HG03159 (cell line): ENCODE measurements at regions not wholly inside any gene's neighbourhood (a gene's known extent, or its start where the extent isn't known, plus 50 kb on each side); places are given as distances from the start of the nearest gene placed in this dataset.

Experiments used
- ATAC-seq: cut with Tn5 transposase; IDR thresholded peaks from one replicate; pipeline ENCODE4 v1.9.1; 2021; ENCODE audit warnings: mild to moderate bottlenecking, moderate library complexity; ENCODE audit not compliant: unreplicated experiment

DNA sequence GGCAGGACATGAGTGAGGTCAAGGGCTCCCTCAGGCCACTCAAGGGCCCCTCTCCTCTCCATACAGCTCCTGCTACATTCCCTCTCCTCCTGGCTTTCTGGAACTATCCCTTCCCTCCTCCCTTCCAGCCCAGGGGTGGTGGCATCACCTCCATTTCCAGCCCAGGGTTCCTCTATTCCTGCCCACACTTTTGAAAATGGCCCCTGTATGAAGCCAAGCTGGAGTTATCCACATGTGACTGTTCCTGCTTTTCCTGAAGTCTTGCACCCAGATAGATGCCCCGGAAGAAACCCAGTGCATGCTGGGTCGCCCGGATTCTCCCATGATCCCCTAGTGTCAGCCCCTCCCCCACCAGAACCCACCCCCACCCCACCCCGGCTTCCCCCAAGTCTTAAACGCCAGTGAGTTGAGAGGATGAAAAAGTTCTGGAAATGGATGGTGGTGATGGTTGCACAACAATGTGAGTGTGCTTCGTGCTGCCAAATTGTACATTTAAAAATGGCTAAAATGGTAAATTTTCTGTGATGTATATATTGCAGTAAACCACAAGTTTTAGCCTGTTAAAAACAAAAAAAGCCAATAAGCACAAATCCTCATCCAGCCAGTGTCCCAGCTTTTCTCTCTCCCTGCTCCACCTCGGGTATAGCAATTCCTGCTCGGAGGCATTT lies 136.9 kb downstream of the SCARB1 start:
- no peak for ATAC-seq

DNA sequence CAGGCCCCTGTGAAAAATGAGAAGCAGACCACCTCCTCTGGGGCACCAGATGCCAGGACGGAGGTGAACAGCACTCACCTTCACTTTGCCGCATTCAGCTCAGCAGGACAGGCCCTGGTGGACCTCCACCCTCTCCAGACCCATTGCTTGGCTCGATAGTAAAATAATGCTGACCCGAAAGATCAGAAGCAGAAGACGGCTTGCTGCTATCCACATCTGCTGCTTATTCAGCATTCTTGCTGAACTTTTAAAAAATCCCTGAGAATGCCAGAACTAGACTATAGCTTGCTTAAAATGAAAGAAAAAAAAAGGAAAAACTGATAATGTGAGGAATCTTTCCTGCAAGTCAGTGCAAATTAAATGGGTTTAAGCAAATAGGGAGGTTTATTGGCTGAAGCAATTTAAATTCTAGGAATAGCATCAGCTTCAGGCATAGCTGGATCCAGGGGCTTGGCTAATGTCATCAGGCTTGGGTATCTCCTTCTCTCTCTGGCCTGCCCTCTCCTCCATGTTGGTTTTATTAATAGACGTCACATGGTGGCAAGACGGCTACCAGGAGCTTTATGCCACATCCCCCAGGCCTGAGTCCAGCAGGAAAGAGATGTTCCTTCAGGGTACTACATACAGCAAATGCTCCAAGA lies 137.9 kb downstream of the SCARB1 start:
- ATAC-seq: no peak

DNA sequence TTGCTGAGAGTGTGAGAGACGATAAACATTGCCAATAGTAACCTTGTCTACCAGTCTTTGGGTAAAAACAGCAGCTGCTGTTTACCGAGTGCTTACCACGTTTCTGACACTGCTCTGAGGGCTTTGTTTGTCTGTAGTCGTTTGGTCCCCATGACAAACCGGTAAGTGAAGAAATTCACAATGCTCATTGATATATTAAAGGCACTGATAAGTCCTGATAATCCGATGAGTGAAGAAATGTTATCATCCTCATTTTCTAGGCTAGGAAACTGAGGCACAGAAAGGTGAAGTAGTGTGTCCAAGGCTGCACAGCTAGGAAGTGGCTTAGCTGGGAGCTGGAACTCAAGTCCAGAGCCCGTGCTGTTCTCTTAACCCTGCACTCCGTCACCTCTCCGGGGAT lies 138.6 kb downstream of the SCARB1 start:
- no peak for ATAC-seq

DNA sequence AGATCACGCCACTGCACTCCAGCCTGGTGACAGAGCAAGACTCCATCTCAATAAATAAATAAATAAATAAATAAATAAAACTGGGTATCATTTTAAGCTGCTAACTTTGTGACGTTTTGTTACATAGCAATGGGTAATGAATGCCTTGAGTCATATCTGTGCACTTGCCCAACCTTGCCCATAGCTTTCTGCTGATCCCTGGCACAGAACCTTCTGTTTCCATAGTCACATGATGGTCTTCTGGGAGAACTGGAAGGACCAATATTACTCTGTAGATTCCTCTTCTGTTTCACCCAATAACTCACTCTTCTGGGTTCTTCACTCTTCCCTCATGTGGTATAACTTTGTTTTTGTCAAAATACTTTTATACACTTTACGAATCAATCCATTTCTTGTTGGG lies 140.8 kb downstream of the SCARB1 start:
- ATAC-seq: no peak

DNA sequence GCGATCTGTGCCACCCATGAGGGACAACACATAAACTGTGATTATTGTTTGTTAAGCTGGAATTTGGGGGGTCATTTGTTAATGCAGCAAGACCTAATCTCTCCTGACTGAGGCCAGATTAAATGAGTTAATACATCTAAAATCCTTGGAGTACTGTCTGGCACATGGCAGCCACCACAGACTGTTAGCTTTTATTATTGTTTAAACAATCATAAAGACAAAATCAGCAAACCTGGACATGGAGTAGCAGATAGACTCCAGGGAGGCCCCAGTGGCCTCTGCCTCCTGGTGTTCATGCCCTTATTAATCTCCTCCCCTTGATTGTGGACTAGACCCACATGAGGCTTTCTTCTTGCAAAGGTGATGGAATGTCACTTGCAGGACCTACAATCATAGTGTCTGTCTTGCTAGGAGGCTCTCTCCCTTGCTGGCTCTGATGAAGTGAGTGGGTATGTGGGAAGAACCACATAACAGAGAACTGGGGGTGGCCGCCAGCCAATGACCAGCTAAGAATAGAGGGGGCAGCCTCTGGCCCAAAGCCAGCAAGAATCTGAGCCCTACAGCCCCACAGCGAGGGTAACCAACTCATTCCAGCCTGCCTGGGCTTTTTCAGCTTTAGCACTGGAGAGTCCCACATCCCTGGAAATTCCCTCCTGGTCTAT lies 142.0 kb downstream of the SCARB1 start:
- ATAC-seq: no peak

DNA sequence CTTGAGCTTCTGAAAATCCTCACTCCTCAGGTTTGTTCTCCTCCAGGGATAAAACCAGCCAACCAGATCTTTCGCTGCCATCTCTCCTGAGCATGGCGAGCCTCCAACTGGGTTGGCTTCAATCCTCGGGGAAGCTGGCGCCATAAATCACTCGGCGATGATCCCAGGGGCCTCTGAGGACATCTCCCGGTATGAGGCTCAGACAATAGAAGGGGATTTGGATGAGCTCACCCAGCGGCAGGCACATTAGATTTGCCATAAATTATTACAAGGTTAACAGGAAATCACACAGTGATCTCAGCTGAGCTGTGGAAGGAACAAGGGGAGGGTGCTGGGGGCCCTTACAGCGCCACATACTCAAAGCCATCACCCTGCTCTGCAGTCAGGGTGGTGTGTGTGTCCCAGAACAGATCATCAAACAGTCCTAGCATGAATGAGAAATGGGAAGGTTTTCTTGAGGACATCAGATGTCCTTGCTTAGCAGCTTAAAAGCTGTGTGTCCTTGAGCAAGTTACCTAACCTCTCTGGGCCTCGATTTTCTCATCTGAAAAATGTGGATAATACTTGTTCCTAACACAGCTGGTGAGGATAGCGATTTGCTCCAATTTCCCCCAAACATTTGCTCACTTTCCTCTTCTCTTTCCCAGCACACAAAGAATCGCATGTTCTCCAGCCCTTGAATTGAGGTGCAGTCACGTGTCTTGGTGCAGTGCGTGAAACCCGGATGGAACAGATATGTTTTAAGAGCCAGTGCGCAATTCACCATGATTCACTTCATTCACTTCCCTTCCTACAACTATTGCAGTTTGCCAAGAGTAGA lies 142.8 kb downstream of the SCARB1 start:
- ATAC-seq: no peak

DNA sequence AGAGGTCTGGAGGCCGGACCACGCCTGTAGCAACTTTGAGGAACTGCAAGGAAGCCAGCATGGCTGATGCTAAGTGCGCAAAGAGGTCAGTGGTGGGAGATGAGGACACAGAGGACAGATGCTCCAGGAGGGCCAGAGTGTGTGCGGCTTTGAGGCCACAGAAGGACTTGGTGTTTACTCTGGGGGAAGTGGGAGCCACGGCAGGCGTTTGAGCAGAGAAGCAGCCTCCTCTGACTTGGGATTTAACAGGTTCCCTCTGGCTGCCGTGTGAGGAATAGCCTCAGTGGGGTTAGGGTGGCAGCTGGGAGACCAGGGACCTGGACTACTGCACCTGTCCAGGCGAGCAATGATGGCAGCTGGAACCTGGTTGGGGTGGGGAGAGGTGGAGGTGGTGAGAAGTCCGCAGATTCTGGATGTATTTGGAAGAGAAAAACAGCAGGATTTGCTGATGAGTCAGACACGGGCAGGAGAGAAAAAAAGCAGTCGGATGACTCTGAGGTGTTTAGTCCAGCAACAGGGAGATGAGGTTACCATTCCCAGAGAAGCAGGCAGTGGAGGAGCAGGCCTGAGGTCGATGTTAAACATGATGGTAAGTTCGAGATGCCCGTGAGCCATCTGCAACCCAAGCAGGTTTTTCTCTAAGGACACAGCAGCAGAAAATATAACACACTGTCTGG lies 143.5 kb downstream of the SCARB1 start:
- no peak for ATAC-seq

DNA sequence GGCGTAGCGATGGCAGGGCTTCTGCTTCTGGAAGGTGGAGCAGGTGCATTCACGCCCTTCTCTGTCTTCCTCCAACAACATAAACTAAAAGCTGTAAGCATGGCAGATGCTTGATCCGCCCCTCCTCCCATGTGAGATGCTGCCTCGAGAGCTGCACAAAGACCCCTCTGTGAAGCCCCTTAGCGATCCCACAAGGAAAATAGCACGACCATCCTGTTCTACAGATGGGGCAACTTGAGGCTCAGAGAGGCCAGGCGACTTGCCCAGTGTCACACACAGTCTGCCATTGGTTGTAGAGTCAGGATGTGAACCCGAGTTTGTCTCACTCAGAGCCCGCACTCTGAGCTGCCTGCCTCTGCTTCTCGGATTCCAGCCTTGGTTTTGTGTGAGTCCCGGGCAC lies 144.4 kb downstream of the SCARB1 start:
- ATAC-seq: no peak

DNA sequence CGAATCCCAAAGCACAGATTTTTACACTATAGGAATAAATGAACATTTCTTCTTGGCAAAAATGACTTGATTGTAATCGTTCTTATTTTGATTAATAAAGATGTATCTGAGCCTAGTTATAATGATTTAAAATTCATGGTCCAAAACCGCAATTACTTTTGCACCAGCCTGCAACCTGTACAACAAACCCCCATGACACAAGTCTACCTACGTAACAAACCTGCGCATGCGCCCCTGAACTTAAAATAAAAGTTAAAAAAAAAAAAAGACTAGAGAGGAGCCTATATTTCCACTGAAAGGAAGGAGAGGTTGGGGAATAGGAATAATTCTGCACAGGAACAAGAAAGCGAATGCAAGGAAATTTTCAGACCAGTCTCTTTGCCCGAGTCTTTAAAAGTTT lies 145.2 kb downstream of the SCARB1 start:
- no peak for ATAC-seq

DNA sequence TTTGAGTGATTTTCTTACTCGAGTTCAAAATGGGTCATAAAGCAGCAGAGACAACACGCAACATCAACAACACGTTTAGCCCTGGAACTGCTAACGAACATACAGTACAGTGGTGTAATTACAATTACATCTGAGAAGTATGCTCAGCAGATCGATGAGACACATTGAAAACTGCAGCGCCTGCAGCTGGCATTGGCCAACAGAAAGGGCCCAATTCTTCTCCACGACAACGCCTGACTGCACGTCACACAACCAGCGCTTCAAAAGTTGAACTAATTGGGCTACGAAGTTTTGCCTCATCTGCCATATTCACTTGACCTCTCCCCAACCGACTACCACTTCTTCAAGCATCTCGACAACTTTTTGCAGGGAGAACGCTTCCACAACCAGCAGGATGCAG lies 145.6 kb downstream of the SCARB1 start:
- ATAC-seq: no peak

DNA sequence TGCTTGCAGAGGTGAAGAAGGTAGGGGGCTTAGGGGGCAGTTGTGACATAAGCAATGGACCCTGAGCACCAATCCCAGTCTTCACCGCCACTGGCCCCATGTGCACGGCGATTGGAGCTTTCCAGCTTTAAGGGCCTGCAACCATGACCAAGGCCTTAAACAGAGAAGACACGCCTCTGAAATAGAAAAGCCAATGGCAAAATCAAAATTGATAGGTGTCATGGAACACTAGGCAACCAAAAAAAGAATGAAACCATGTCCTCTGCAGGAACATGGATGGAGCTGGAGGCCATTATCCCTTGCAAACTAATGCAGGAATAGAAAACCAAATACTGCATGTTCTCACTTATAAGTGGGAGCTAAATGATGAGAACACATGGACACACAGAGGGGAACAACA lies 146.3 kb downstream of the SCARB1 start:
- no peak for ATAC-seq

DNA sequence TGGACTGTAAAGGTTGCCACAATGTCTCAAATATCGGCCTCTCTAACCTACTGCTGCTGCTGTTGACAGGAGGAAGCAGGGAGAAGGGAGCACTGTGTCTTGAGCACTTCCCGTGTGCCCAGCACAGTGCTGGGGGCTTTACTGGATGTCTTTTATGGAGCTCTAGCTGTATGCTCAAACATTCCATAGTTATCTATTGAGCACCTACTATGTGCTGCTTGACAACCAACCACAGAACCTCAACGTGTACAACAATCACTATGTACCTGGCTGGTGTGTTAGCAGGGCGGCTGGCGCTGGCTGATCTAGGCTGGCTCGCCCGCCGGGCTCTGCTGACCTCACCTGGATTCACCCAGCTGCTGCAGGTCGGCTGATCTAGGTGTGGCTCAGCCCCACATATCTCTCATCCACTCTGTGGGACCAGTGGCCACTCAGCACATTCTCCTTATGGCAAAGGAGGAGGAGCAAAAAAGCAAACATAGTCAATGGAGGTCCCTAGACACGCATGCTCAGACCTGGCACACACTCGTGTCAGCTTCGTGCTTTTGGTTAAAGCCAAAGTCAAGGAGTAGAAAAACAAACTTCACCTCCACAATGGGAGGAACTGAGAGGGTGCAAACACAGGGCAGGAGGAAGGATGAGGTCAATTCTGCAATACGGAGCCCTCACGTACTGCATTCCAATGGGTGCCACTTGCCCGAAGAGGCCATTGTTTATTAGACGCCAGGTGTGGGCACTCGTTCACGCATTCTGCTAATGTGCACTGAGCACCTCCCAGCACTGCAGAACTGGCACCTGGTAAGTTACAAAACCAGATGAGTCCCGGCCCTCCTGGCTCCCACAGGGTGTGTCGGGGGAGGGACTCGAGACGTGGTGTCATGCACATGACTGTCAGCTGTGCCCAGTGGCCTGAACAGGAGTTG lies 147.2 kb downstream of the SCARB1 start:
- no peak for ATAC-seq

DNA sequence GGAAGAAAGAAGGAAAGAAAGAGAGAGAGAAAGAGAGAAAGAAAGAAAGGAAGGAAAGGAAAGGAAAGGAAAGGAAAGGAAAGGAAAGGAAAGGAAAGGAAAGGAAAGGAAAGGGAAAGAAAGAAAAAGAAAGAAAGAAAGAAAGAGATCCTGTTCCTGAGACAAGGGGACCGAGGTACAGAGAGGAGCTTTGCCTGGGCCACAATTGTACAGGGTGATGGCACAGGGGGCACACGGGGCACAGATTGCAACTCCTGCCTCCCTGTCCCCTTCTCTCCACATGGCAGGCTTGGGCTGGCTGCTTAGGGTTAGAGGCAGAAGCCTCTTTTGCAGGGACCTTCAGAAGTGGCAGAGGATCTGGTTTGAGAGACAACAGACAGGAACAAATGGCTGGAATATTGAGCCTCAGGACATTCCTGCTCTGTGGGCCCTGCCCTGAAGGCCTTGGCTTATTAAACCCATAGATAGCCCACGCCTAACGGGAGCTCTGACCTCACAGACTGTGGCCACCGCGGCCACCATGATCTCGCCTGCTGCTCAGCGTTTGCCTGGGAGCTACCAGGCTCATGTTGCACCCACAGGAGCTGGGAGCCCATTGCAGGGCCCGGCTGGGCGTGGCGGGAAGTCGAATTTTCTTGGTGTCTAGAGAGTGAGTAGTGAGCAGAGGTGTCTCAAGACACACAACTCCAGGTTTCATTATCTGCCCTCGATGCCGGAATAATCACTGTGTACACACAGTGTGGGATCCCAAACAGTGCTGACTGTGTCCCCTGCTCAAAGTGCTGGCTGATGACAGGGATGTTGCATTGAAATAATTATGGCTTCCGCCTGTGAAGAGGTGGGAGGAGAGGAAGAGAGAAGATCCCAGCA lies 147.9 kb upstream of the NCOR2 start:
- no peak for ATAC-seq

DNA sequence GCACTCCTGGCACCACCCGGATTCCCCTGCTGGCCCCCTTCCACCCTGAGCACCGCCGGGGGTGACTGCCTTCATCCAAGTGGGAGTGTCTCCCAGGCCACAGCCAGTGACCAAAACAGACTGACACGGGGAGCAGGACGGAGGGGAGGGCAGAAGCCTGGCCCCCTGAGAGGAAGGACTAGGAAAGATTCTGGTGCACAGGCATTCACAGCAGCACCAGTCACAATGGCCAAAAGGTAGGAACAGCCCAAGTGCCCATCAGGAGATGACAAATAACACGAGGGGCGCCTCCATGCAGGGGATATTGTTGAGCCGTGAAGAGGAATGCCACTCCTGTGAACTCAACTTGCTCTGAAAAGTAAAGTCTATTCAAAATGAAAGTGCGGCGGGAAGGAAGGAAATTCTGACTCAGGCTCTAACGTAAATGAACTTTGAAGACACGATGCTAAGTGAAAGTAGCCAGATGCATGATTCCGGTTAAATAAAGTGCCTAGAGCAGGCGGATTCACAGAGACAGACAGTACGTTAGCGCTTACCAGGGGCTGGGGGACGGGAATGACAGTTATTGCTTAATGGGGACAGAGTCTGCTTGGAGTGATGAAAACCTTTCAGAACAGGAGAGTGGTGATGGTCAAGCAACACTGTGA lies 146.1 kb upstream of the NCOR2 start:
- peak; percentile 84 for ATAC-seq

DNA sequence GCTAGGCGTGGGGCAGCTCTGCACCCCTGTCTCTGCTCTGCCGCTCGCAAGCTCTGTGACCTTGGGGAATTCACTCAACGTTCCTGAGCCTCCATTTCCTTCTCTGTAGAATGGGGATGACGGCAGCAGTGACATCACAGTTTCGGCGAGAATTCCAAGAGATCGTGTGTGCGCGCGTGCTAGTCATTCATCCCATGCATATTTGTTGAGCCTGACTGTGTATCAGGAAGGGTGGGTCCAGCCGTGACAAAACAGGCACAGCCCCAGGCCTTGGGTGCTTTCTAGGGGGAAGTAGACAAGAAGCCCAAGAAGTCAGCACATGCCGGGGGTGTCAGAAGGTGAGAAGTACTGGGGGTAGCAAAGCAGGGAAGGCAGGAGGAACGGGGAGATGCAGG lies 145.6 kb upstream of the NCOR2 start:
- ATAC-seq: peak; percentile 24

DNA sequence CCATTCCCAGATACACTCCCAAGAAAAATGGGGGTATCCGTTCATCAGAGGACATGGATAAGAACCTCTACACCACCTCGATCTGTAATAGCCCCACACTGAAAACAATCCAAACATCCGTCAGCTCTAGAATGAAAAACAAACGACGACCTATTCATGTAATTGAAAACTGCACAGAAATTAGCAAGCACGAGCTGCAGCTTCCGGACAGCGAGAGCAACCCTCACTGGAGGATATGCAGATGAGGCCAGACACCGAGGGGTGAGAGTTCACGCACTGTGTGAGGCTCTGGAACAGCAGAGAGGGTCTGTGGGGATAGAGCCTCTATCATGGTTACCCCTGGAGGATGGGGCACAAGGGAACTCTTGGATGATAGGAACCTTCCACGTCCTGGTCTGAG lies 143.9 kb upstream of the NCOR2 start:
- ATAC-seq: no peak

DNA sequence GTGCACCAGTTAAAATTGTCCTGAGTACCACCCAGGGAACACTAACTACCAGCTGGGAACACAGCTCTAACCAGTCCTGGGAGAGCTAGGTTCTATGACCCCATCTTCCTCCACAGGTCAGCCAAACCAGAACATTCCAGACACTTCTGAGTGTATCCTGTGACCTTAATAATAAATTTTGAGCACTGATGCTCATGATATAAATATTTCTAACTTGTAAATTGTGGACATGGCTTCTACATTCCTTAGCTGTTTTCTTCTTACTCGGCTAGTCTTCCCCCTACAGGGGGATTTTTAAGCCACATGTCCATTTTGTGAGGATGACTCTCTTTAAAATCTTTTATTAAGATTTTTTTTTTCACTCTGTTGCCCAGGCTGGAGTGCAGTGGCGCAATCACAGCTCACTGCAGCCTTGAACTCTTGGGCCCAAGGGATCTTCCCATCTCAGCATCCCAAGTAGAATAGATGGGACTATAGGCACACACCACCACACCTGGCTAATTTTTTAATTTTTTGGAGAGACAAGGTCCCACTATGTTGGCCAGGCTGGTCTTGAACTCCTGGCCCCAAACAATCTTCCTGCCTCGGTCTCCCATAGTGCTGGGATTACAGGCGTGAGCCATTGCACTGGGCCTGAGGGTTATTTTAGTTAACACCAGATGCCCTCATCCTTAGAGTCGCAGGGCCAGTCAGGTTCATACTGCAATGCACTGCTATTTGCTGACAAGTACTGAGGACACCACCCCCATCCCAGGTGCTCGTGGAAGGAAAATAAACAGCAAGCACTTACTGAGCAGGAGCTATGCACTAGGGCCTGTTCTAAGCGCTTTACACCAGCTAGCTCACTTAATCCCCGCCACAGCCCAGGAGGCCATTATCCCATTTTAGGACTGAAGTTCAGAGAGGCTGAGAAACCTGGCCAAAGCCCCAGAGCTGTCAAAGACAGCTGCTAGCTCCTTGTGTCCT lies 142.6 kb upstream of the NCOR2 start:
- no peak for ATAC-seq
